ENCODE measurements at regions not wholly inside any gene's neighbourhood (a gene's known extent, or its start where the extent isn't known, plus 50 kb on each side); places are given as distances from the start of the nearest gene placed in this dataset.
A peak's percentile ranks its signal among the peaks of the same experiment; 100 is the strongest.

DNA sequence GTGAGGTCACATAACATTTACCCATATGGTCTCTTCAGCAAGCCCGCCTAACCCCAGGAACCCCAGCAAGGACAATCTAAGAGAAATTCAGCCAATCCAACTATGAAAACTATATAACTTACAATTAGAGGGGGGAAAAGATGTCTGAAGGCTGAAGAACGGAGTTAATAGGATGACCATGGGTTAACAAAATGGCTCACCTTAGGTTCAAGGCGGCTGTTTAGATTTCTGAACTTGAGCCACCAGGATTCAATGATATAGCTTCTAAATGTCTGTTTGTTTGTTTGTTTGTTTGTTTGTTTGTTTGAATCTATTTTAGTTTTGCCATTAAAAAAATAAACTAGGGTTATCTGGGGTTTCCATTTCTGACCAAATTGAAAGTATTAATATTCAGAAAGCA is 109.8 kb upstream of the ZC3H12C start:
- no peak for DNase-seq (ENCODE audit: low read depth, low spot score)
- ChIA-PET SMC1A (ENCODE audit: uncharacterized antibody, unreplicated experiment) (interaction anchor here (0.6 to 7.4 kb wide), 11 partner anchors 8 to 197 kb away, joined by 3 to 145 read pairs (median 7); no protein-coding TSS in a partner anchor), POLR2A (interaction anchor here (0.7 to 6.1 kb wide), 8 partner anchors 10 to 111 kb away, joined by 3 to 64 read pairs (median 5); no protein-coding TSS in a partner anchor), CTCF (interaction anchor here (0.7 to 4.3 kb wide), 5 partner anchors 9 to 44 kb away, joined by 3 to 19 read pairs (median 7); no protein-coding TSS in a partner anchor), RAD21 (ENCODE audit: unreplicated experiment) (interaction anchor here (0.7 to 6.2 kb wide), 7 partner anchors 11 to 43 kb away, joined by 3 to 71 read pairs (median 10); no protein-coding TSS in a partner anchor)
- no peak overlapping the region for H2AFZ ChIP-seq (ENCODE audit: control insufficient read depth, low read depth, low read length)
- peak overlapping the region; percentile 89; the same call in 1 of the 2 replicates for H3K27ac ChIP-seq (ENCODE audit: control insufficient read depth, insufficient read depth)
- FAIRE-seq, result no peak
- ATAC-seq, result no peak
- H3K9me3 ChIP-seq (replicated peaks; ENCODE audit: control insufficient read depth, insufficient read depth, low read length), result peaks cover 8% of the 10 kb centered on the region; the same call in 2 of the 3 replicates
- no peak overlapping the region for H3K9ac ChIP-seq (ENCODE audit: control insufficient read depth, insufficient read depth, low read length)
- H3K36me3 ChIP-seq (ENCODE audit: control insufficient read depth in 2 of 2, insufficient read depth in 2 of 2, low read length in 1 of 2), result no peaks in the 10 kb centered on the region
- BruUV-seq (replicated peaks), result no TSS peak
- no peaks in the 10 kb centered on the region for H3K79me2 ChIP-seq (ENCODE audit: control insufficient read depth, insufficient read depth, low read length)
- H4K20me1 ChIP-seq (ENCODE audit: control insufficient read depth, insufficient read depth), result no peaks in the 10 kb centered on the region
- peaks cover 19% of the 10 kb centered on the region for H3K4me1 ChIP-seq (ENCODE audit: control insufficient read depth, insufficient read depth, low read length)
- no peak overlapping the region for H3K4me2 ChIP-seq (ENCODE audit: control insufficient read depth, insufficient read depth)
- H3K27me3 ChIP-seq (replicated peaks in 1 of 2; ENCODE audit: control insufficient read depth in 2 of 2, insufficient read depth in 2 of 2, low read length in 1 of 2), result no peaks in the 10 kb centered on the region; a peak in 1 of 4 replicates
- no peak overlapping the region for H3K4me3 ChIP-seq
- in situ Hi-C loops (cut with MboI) (no loop called here), intact Hi-C loops (cut with micrococcal nuclease; ENCODE audit: unreplicated experiment) (no loop called here)
- WGBS (ENCODE audit: insufficient coverage, insufficient replicate concordance, low lambda C conversion rate, missing lambda C conversion rate), result 97% methylated on average over 3 of the region's 3 CpGs
- TF ChIP-seq, protein P1, sequence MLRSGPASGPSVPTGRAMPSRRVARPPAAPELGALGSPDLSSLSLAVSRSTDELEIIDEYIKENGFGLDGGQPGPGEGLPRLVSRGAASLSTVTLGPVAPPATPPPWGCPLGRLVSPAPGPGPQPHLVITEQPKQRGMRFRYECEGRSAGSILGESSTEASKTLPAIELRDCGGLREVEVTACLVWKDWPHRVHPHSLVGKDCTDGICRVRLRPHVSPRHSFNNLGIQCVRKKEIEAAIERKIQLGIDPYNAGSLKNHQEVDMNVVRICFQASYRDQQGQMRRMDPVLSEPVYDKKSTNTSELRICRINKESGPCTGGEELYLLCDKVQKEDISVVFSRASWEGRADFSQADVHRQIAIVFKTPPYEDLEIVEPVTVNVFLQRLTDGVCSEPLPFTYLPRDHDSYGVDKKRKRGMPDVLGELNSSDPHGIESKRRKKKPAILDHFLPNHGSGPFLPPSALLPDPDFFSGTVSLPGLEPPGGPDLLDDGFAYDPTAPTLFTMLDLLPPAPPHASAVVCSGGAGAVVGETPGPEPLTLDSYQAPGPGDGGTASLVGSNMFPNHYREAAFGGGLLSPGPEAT (IDR thresholded peaks at IDR 0.05; ENCODE audit: low read depth), result no peak
- TF ChIP-seq, protein P2, sequence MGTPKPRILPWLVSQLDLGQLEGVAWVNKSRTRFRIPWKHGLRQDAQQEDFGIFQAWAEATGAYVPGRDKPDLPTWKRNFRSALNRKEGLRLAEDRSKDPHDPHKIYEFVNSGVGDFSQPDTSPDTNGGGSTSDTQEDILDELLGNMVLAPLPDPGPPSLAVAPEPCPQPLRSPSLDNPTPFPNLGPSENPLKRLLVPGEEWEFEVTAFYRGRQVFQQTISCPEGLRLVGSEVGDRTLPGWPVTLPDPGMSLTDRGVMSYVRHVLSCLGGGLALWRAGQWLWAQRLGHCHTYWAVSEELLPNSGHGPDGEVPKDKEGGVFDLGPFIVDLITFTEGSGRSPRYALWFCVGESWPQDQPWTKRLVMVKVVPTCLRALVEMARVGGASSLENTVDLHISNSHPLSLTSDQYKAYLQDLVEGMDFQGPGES (IDR thresholded peaks at IDR 0.05), result no peak
- TF ChIP-seq ZNF274 (IDR thresholded peaks at IDR 0.05; ENCODE audit: insufficient read depth, insufficient read length) (no peak), YY1 (IDR thresholded peaks at IDR 0.05; ENCODE audit: low read depth, low read length) (no peak), STAT3 (IDR thresholded peaks at IDR 0.05; ENCODE audit: low read depth, low read length) (no peak), ZNF384 (IDR thresholded peaks at IDR 0.05; ENCODE audit: borderline replicate concordance, low read depth, low read length) (no peak)
- TF ChIP-seq, protein P3, sequence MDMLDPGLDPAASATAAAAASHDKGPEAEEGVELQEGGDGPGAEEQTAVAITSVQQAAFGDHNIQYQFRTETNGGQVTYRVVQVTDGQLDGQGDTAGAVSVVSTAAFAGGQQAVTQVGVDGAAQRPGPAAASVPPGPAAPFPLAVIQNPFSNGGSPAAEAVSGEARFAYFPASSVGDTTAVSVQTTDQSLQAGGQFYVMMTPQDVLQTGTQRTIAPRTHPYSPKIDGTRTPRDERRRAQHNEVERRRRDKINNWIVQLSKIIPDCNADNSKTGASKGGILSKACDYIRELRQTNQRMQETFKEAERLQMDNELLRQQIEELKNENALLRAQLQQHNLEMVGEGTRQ (IDR thresholded peaks at IDR 0.05; ENCODE audit: borderline replicate concordance, low read depth, low read length), result no peak
- TF ChIP-seq, protein P4, sequence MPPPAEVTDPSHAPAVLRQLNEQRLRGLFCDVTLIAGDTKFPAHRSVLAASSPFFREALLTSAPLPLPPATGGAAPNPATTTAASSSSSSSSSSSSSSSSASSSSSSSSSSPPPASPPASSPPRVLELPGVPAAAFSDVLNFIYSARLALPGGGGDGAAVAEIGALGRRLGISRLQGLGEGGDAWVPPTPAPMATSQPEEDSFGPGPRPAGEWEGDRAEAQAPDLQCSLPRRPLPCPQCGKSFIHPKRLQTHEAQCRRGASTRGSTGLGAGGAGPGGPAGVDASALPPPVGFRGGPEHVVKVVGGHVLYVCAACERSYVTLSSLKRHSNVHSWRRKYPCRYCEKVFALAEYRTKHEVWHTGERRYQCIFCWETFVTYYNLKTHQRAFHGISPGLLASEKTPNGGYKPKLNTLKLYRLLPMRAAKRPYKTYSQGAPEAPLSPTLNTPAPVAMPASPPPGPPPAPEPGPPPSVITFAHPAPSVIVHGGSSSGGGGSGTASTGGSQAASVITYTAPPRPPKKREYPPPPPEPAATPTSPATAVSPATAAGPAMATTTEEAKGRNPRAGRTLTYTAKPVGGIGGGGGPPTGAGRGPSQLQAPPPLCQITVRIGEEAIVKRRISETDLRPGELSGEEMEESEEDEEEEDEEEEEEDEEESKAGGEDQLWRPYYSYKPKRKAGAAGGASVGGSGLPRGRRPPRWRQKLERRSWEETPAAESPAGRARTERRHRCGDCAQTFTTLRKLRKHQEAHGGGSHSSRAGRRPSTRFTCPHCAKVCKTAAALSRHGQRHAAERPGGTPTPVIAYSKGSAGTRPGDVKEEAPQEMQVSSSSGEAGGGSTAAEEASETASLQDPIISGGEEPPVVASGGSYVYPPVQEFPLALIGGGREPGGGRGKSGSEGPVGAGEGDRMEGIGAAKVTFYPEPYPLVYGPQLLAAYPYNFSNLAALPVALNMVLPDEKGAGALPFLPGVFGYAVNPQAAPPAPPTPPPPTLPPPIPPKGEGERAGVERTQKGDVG (CRISPR knock-in tag; IDR thresholded peaks at IDR 0.05), result 0 out of 2 replicates have a peak, but pooled peaks have one; percentile 41
- TF ChIP-seq, protein P5, sequence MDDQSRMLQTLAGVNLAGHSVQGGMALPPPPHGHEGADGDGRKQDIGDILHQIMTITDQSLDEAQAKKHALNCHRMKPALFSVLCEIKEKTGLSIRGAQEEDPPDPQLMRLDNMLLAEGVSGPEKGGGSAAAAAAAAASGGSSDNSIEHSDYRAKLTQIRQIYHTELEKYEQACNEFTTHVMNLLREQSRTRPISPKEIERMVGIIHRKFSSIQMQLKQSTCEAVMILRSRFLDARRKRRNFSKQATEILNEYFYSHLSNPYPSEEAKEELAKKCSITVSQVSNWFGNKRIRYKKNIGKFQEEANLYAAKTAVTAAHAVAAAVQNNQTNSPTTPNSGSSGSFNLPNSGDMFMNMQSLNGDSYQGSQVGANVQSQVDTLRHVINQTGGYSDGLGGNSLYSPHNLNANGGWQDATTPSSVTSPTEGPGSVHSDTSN (IDR thresholded peaks at IDR 0.05; ENCODE audit: insufficient replicate concordance, low read depth, low read length), result no peak
- TF ChIP-seq, protein P6, sequence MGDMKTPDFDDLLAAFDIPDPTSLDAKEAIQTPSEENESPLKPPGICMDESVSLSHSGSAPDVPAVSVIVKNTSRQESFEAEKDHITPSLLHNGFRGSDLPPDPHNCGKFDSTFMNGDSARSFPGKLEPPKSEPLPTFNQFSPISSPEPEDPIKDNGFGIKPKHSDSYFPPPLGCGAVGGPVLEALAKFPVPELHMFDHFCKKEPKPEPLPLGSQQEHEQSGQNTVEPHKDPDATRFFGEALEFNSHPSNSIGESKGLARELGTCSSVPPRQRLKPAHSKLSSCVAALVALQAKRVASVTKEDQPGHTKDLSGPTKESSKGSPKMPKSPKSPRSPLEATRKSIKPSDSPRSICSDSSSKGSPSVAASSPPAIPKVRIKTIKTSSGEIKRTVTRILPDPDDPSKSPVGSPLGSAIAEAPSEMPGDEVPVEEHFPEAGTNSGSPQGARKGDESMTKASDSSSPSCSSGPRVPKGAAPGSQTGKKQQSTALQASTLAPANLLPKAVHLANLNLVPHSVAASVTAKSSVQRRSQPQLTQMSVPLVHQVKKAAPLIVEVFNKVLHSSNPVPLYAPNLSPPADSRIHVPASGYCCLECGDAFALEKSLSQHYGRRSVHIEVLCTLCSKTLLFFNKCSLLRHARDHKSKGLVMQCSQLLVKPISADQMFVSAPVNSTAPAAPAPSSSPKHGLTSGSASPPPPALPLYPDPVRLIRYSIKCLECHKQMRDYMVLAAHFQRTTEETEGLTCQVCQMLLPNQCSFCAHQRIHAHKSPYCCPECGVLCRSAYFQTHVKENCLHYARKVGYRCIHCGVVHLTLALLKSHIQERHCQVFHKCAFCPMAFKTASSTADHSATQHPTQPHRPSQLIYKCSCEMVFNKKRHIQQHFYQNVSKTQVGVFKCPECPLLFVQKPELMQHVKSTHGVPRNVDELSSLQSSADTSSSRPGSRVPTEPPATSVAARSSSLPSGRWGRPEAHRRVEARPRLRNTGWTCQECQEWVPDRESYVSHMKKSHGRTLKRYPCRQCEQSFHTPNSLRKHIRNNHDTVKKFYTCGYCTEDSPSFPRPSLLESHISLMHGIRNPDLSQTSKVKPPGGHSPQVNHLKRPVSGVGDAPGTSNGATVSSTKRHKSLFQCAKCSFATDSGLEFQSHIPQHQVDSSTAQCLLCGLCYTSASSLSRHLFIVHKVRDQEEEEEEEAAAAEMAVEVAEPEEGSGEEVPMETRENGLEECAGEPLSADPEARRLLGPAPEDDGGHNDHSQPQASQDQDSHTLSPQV (IDR thresholded peaks at IDR 0.05), result peak; percentile 94
